K562 (cell line): ENCODE measurements at regions not wholly inside any gene's neighbourhood (a gene's known extent, or its start where the extent isn't known, plus 50 kb on each side); places are given as distances from the start of the nearest gene placed in this dataset.

Source experiments
- ATAC-seq: fragments of 200-7000 bp; cut with Tn5 transposase; 3 replicates; pipeline ENCODE4 v1.9.1; 2020; ENCODE audit warnings: moderate library complexity
- BruUV-seq: library from RNA; stranded (reverse); fragments of 400-500 nt; replicated peaks from 2 replicates; lab custom pipeline; 2021; lab: Mats Ljungman, UMichigan
- CTCF ChIA-PET: fragments of 300-600 bp; formaldehyde crosslinking; extraction: SDS; loops from one replicate; lab custom pipeline; 2021; ENCODE audit warnings: low intra/inter-chr PET ratio; lab: Yijun Ruan, JAX
- POLR2A ChIA-PET: fragments of 300-600, 350-650 bp; sonication (Branson Sonifier 250); formaldehyde crosslinking; extraction: SDS; loops from one replicate; lab custom pipeline; 2021; ENCODE audit warnings: antibody characterized with exemption, inconsistent platforms; lab: Yijun Ruan, JAX
- DNase-seq, 4 experiments: peaks; one replicate each; pipeline versions ENCODE4 v3.0.0 to v3.0.0-alpha.2; 2011 to 2018; ENCODE audit warnings: low spot score in 3 of 4, mixed read lengths in 3 of 4; ENCODE audit errors: extremely low read depth in 1 of 4
- FAIRE-seq: peaks from 2 replicates; lab custom pipeline; 2011; peaks lifted over from hg19 to GRCh38; lab: Jason Lieb, UNC
- H2AFZ ChIP-seq: 2 replicates; pipeline ENCODE4 v1.6.0; 2011; ENCODE audit warnings: low read depth, low read length, control low read depth, inconsistent platforms
- H3K27ac ChIP-seq: fragments of 200-600 bp; 3 replicates; pipeline ENCODE4 v1.8.0; 2011; ENCODE audit warnings: low read depth, mild to moderate bottlenecking, control low read depth, inconsistent platforms, low read length, moderate library complexity, mixed read lengths; ENCODE audit errors: extremely low read depth
- H3K27me3 ChIP-seq, 2 experiments: fragments of 300-600 bp in 1 of 2; 2 replicates in 1 of 2; 3 replicates in 1 of 2; pipeline versions ENCODE4 v1.6.0 to v1.8.0; 2011; ENCODE audit warnings: inconsistent platforms in 2 of 2, low read length in 2 of 2, mild to moderate bottlenecking in 1 of 2, mixed read lengths in 1 of 2, moderate library complexity in 1 of 2; ENCODE audit not compliant: control insufficient read depth in 2 of 2, insufficient read depth in 2 of 2
- H3K36me3 ChIP-seq: fragments of 300-600 bp; 3 replicates; pipeline ENCODE4 v1.8.0; 2011; ENCODE audit warnings: mild to moderate bottlenecking, low read length, inconsistent platforms; ENCODE audit not compliant: control insufficient read depth, insufficient read depth
- H3K4me1 ChIP-seq, 2 experiments: fragments of 200-600 bp in 1 of 2; replicated peaks in 1 of 2; 2 replicates in 1 of 2; 3 replicates in 1 of 2; pipeline versions ENCODE4 v1.5.1 to v1.8.0; 2011; ENCODE audit warnings: inconsistent platforms in 2 of 2, low read length in 2 of 2, mild to moderate bottlenecking in 1 of 2, mixed read lengths in 1 of 2, moderate library complexity in 1 of 2; ENCODE audit not compliant: control insufficient read depth in 2 of 2, insufficient read depth in 2 of 2
- H3K4me2 ChIP-seq: 2 replicates; pipeline ENCODE4 v1.6.1; 2011; ENCODE audit warnings: low read length, control low read depth, inconsistent platforms, mixed read lengths; ENCODE audit not compliant: insufficient read depth
- H3K4me3 ChIP-seq: fragments of 200-600 bp; sonication (generic), shearing (Covaris generic); 2 replicates; pipeline ENCODE4 v1.5.1; 2016; ENCODE audit warnings: control low read depth, inconsistent platforms
- H3K79me2 ChIP-seq: fragments of 200-600 bp; 3 replicates; pipeline ENCODE4 v1.8.0; 2011; ENCODE audit warnings: low read length, inconsistent platforms; ENCODE audit not compliant: control insufficient read depth, insufficient read depth
- H3K9ac ChIP-seq, 2 experiments: 2 replicates each; pipeline versions ENCODE4 v1.6.0 to v1.6.1; 2011; ENCODE audit warnings: low read depth in 2 of 2, low read length in 2 of 2, control low read depth in 1 of 2, inconsistent platforms in 1 of 2, mild to moderate bottlenecking in 1 of 2, mixed read lengths in 1 of 2; ENCODE audit not compliant: insufficient read depth in 1 of 2
- H3K9me1 ChIP-seq: one replicate; pipeline ENCODE4 v1.6.0; 2011; ENCODE audit warnings: inconsistent platforms, mild to moderate bottlenecking, low read length, moderate library complexity; ENCODE audit not compliant: control insufficient read depth, insufficient read depth
- H3K9me3 ChIP-seq: replicated peaks from 2 replicates; pipeline ENCODE4 v1.5.1; 2011; ENCODE audit warnings: low read depth, low read length, inconsistent platforms; ENCODE audit not compliant: control insufficient read depth, insufficient read depth
- H4K20me1 ChIP-seq: replicated peaks from 2 replicates; pipeline ENCODE4 v1.6.1; 2011; ENCODE audit warnings: low read length, inconsistent platforms, mixed read lengths; ENCODE audit not compliant: control insufficient read depth, insufficient read depth
- ATF3 ChIP-seq, 2 experiments: fragments of 450-650 bp in 1 of 2; sonication (generic) in 1 of 2; formaldehyde crosslinking in 1 of 2; IDR thresholded peaks in 1 of 2; conservative IDR thresholded peaks in 1 of 2; 2 replicates each; pipeline versions ENCODE4 v1.6.1 to v1.8.1; 2016 to 2023; ENCODE audit warnings: mild to moderate bottlenecking in 2 of 2, moderate library complexity in 2 of 2, inconsistent platforms in 1 of 2, missing genetic modification reagents in 1 of 2
- FOSL1 ChIP-seq: fragments of 200-800 bp; sonication (Bioruptor generic); conservative IDR thresholded peaks from 2 replicates; pipeline ENCODE4 v1.6.1; 2016; ENCODE audit warnings: missing genetic modification characterization, missing compliant biosample characterization
- FOXO4 ChIP-seq: fragments of 450-650 bp; formaldehyde crosslinking; IDR thresholded peaks from 2 replicates; pipeline ENCODE4 v1.4.0; 2020; ENCODE audit warnings: mild to moderate bottlenecking, moderate library complexity
- YBX1 ChIP-seq: fragments of 450-650 bp; IDR thresholded peaks from 2 replicates; pipeline ENCODE4 v1.7.1; 2016; ENCODE audit warnings: mild to moderate bottlenecking
- ZNF778 ChIP-seq: fragments of 450-650 bp; formaldehyde crosslinking; IDR thresholded peaks from 2 replicates; pipeline ENCODE4 v1.4.0; 2020; ENCODE audit warnings: mild to moderate bottlenecking, moderate library complexity
- WGBS: fragments of 100-300 bp; shearing (Covaris generic); methylation state at CpG from one replicate; pipeline ENCODE4 v1.1.6; 2016; ENCODE audit warnings: low coverage, mixed read lengths; ENCODE audit not compliant: insufficient coverage; ENCODE audit errors: missing lambda C conversion rate; 5-methylcytosine and 5-hydroxymethylcytosine counted together
- in situ Hi-C: fragments of 300-500 bp; cut with MboI; formaldehyde crosslinking; loops from 4 replicates; pipeline ENCODE4 v1.15.0; 2018; ENCODE audit warnings: inconsistent platforms, mixed read lengths
- intact Hi-C: fragments of 100-400 bp; cut with micrococcal nuclease; formaldehyde crosslinking; loops from 2 replicates; pipeline ENCODE4 v1.14.2; 2022

GRCh38 chr4:154073107-154073822 is 284.4 kb upstream of the SFRP2 start:
- in situ Hi-C loops (no loop called here), intact Hi-C loops (no loop called here)
- Histone ChIP-seq H3K27ac (no peak overlapping the region), H4K20me1 (no peaks in the 10 kb centered on the region), H3K27me3 (no peaks in the 10 kb centered on the region), H3K36me3 (no peaks in the 10 kb centered on the region)
- TF ChIP-seq YBX1 (no peak), FOXO4 (CRISPR knock-in tag) (no peak), FOSL1 (tag) (peak; percentile 37; the same call in 1 of the 2 replicates), ZNF778 (no peak), ATF3 (IDR thresholded peaks at IDR 0.05) (peak; percentile 64), ATF3 (CRISPR knock-in tag; conservative IDR thresholded peaks at IDR 0.05) (no peak)
- TF ChIP-seq, all 486 proteins: peak for 2
- ATAC-seq, result no peak
- no TSS peak for BruUV-seq
- no peak overlapping the region for H3K4me2 ChIP-seq
- H3K9ac ChIP-seq, result no peak overlapping the region
- no peaks in the 10 kb centered on the region for H3K9me1 ChIP-seq
- 7% methylated on average over 4 of the region's 4 CpGs for WGBS
- no peak overlapping the region for H3K4me3 ChIP-seq
- DNase-seq, result no peak
- H3K9me3 ChIP-seq, result no peaks in the 10 kb centered on the region
- ChIA-PET POLR2A (no interaction called here), CTCF (no interaction called here)
- H3K79me2 ChIP-seq, result no peaks in the 10 kb centered on the region
- no peak overlapping the region for H2AFZ ChIP-seq
- FAIRE-seq, result no peak
- H3K4me1 ChIP-seq, result no peaks in the 10 kb centered on the region
